SK-N-DZ (cell line): ENCODE measurements at regions not wholly inside any gene's neighbourhood (a gene's known extent, or its start where the extent isn't known, plus 50 kb on each side); places are given as distances from the start of the nearest gene placed in this dataset.

Experiments used
- DNase-seq: peaks from one replicate; pipeline ENCODE4 v3.0.0-alpha.2; 2015; ENCODE audit warnings: low spot score

GRCh38 chr4:129415004-129415403 is 319.1 kb downstream of the C4orf33 start:
- DNase-seq, result no peak

DNA sequence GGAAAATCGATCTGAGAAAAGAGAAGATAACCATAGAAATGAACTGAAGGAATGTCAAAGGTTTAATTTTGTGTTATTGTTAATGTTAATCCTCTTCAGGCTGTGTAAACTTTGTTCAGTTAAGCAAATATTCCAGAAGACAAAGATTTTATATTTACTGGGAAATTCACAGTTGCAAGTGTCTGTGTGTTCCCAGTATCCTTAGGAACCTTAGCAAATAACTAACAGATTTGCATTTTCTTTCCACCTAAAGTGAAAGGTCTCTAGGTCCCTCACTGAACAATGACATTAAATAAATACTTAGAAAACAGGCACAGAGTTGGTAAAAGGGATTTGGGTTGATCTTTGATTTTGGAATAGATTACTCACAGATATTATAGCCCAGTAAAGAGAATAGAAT is 324.7 kb downstream of the C4orf33 start:
- DNase-seq, result no peak

- DNase-seq, result no peak
These were observed 326.3 kb downstream of the C4orf33 start for GRCh38 chr4:129422277-129422676.

DNA sequence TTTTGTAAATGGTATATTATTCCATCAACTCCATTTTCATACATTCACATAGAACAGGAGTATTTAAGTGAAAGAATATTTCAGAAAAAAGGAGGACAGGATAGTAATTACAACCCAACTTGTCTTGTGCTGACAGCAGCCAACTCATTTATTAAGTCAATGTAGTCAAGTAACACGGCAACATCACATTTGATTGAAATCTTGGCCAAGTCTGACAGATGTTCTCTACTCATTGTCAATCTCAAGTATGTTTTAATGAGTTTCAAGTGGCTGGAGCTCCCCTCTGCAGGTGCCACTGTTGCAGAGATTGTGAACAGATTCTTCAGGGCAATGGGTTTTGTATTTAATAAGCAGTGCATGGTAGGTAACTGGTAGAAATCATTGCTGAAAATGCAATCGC is 332.5 kb downstream of the C4orf33 start:
- DNase-seq, result peak; percentile 82

GRCh38 chr4:129429581-129430320 is 333.8 kb downstream of the C4orf33 start:
- no peak for DNase-seq

GRCh38 chr4:129437347-129437746 is 341.4 kb downstream of the C4orf33 start:
- no peak for DNase-seq

- peak; percentile 91 for DNase-seq
These were observed 342.6 kb downstream of the C4orf33 start for GRCh38 chr4:129438456-129438981.

GRCh38 chr4:129446074-129446473 is 350.1 kb downstream of the C4orf33 start:
- peak; percentile 43 for DNase-seq

GRCh38 chr4:129453524-129454200 is 357.7 kb downstream of the C4orf33 start:
- DNase-seq, result peak; percentile 8

GRCh38 chr4:129455482-129455881 is 359.5 kb downstream of the C4orf33 start:
- no peak for DNase-seq

DNA sequence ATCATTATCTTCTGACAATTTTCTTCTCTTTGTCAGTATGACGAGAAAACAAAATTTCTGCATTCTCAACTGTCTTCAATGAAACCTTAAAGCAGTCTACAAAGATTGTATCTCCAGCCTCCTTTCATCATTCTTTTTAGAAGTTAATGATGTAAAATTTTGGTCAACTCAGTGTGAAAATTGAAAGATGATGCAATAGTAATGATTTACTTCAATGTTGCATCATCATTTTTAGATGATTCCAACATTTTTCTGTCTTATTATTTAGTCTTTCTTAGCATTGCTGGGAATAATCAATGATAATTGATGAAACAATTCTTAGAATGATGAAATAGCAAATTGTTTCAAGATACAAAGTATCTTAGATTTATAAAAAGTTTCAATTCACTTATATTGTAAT is 372.7 kb downstream of the C4orf33 start:
- no peak for DNase-seq

- no peak for DNase-seq
These were observed 378.7 kb downstream of the C4orf33 start for GRCh38 chr4:129474698-129475097.

GRCh38 chr4:129481107-129481506 is 385.2 kb downstream of the C4orf33 start:
- no peak for DNase-seq

DNA sequence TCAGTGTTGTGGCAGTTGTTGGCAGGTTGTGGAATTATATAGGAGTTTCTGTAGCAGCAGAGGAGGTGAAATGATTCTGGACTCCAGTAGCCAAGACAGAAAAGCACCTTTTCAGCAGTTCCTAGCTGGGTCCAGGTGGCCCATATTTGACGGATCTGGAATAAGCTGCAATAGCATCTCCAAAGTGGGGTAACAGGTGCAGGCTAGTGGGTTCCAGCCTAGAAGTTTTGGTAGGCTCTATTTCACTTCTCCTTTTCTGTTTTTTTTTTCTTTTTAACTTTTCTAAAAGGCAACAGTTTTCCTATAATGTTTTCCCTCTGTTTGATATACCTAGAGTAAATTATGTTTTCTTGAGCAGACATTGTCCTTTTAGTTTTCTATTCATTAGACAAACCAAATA is 392.5 kb downstream of the C4orf33 start:
- no peak for DNase-seq

DNA sequence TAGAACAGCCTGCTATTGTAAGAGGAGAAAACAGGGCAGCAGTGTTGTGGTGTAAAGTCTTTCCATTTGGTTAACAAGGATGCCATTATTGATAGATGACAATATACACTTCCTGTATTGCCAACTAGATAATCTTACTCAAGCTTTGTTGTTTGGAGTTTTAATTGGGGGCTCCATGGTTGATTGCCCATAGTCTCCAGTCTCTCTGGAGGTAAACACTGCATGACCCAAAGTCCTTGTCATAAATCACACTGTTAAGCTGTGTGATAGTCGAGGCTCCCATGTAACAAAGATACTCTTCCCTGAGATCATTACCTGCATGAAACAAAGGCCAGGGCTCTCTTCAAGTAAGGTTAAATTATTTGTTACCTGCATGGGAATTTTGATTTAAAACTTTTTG is 394.6 kb downstream of the C4orf33 start:
- no peak for DNase-seq

DNA sequence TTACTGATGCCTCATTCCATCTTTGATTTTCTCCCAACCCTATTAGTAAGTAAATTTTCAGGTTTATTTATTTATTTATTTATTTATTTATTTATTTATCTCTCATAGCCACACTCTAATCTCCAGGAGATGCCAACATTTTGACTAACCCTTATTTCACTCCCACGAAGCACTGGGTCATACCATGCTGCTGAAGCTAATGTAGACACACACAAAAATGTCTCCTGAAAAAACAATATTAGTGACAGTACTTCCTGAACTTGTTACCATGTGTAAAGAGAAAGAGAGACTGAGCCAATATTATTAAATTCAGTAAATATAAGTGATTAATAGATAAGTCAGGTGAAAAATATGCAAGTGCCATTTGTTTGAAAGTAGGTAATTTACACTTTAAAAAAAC is 402.7 kb downstream of the C4orf33 start:
- no peak for DNase-seq

- no peak for DNase-seq
These were observed 418.9 kb downstream of the C4orf33 start for GRCh38 chr4:129514852-129515251.

GRCh38 chr4:129515356-129515755 is 419.4 kb downstream of the C4orf33 start:
- DNase-seq, result no peak

GRCh38 chr4:129526812-129527211 is 430.9 kb downstream of the C4orf33 start:
- peak; percentile 9 for DNase-seq

GRCh38 chr4:129531253-129531652 is 435.3 kb downstream of the C4orf33 start:
- DNase-seq, result no peak

- DNase-seq, result no peak
These were observed 436.6 kb downstream of the C4orf33 start for GRCh38 chr4:129532573-129532972.

DNA sequence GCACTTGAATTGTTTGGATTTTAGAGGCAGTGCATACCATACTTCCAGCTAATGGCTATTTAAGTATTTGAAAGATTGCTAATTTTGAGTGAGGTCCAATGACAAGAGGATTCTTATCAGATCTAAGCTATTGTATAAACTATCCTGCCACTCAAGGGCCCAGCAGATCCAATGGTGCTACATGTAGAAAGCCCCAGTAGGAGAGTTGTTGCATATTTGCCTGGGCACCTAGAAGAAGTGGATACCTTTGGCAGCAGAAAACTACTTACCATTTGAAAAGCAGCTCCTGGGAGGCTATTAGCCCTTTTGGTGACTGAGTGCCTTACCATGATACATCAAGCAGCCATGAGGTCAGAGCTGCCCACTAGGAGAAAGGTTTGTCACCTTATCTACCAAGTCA is 447.3 kb downstream of the C4orf33 start:
- DNase-seq, result no peak
